Left cardiac atrium (tissue), 4 donors: ENCODE measurements at regions not wholly inside any gene's neighbourhood (a gene's known extent, or its start where the extent isn't known, plus 50 kb on each side); places are given as distances from the start of the nearest gene placed in this dataset.
"Not testable (repeated sequence)": the region's sequence is repeated elsewhere in the genome, so short reads cannot be mapped to it uniquely, and the experiment has no call there.

Experiments
- ATAC-seq, 2 donors: fragments of 200-7000 bp; cut with Tn5 transposase; one replicate each; pipeline ENCODE4 v1.9.1; 2020; ENCODE audit warnings: mild to moderate bottlenecking in 2 of 2, moderate library complexity in 2 of 2
- DNase-seq: peaks from one replicate; pipeline ENCODE4 v3.0.0-alpha.2; 2020
- intact Hi-C, 2 donors: fragments of 100-400 bp; cut with DNase I; formaldehyde crosslinking; loops; one replicate each; pipeline versions ENCODE4 v1.14.1 to v1.15.1; 2022 to 2023
- donor health status: DM: no; HTN: yes; CAD: no.
- donor health status: DM: no; HTN: yes; CAD: no; lungs with severe emphysema.
- donor health status: DM: yes; HTN: yes; CAD: no.
- donor health status: Dilated cardiomyopathy.

DNA sequence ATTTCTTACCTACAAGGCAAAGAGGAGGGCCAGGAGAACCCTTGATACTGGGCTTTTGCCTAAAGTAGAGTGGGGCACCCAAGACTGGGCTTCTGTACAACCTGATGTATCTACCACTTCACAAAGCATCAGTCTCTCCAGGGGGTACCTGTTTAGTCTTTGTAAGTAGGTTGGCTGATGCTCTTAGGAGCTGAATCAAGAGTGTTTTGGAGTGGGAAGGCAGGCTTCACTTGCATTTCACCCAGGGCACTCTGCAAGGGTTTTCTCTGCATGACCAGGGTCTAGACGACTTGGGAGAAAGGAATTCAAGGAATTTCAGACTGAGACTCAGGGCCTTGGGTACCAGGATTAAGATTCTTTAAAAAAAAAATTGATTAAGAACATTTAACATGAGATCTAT lies 361.5 kb downstream of the RFC3 start:
- DNase-seq (no peak), ATAC-seq (no peak)
- intact Hi-C loops: no loop called here

DNA sequence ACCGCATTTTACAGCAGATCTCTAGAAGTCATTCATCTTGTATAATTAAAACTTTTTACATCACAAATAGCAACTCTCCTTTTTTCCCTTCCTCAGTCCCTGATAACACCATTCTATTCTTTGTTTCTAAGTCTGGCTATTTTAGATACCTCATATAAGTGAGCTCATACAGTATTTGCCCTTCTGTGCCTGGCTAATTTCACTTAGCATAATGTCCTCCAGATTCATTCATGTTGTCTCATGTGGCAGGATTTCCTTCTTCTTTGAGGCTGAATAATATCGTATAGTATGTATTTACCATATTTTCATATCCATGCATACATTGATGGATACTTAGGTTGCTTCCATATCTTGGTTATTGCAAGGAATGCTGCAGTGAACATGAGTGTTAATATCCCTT lies 362.0 kb downstream of the RFC3 start:
- no peak for ATAC-seq
- no peak for DNase-seq
- intact Hi-C loops: no loop called here

DNA sequence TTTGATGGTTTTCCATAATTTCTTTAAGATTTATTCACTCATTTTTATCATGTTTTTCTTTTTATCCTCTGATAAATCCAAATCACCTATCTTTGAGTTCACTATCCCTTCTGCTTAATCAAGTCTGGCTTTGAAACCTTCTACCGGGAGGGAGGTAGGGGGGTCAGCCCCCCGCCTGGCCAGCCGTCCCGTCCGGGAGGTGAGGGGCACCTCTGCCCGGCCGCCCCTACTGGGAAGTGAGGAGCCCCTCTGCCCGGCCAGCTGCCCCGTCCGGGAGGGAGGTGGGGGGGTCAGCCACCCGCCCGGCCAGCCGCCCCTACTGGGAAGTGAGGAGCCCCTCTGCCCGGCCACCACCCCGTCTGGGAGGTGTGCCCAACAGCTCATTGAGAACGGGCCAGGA lies 363.3 kb downstream of the RFC3 start:
- ATAC-seq, intact Hi-C loops, DNase-seq: not testable (repeated sequence)

DNA sequence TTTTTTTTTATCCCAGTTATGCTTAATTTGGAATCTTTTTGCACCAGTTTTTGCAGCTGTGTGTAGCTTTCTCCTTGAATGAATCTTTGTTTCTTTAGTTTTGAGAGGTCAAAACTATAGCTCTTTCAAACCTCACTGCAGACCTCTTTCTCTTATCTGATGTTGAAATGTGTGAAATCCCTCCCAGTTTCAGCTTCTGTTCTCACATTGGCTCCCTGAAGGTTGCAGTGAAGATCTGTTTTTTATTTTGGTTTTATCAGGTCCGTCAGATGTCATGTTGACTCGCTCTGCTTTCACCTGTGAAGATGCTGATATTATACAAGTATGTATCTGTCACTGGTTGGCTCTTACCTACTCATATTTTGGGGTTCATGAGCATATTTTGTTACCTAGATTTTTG lies 372.0 kb downstream of the RFC3 start:
- DNase-seq: no peak
- intact Hi-C loops: no loop called here
- ATAC-seq: no peak

DNA sequence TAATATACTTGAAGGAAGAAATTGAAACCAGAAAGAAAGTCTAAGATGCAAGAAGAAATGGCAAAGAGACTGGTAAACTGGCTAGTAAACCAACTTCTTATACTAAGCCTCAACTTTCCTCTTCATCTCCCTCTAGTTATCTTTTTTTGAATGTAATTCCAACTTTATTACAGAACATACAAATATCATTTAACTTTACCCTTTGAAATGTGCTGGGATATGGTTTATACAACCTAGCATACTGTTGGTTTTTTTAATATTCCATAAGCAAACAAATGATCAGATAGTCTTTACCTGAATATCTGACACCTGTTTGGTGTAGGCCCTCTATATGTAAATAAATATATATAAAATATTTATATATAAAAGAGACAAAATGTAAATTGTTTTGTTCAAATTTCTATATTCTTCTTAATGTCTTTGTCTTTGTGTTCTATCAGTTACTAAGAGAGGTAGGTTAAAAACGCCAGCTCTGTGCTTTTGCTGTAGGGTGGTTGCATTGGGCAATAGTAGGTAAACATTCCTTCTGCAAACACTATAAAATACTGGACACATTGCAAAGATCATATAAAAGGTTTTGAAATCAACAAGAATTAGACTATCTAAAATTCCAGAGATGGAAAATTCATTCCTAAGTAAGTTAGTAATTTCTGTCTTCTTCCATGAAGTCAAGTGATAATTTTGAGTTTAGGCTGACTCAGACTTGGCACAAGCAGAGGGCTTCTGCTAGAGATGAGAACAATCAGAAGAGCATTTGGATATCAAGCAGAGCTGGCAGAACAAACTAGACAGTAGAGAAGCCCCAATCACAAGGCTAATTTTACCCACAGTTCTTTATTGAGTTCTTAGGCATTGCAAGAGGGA lies 383.3 kb downstream of the RFC3 start:
- peak; percentile 91 to 97 for ATAC-seq
- intact Hi-C loops: no loop called here
- DNase-seq: no peak

DNA sequence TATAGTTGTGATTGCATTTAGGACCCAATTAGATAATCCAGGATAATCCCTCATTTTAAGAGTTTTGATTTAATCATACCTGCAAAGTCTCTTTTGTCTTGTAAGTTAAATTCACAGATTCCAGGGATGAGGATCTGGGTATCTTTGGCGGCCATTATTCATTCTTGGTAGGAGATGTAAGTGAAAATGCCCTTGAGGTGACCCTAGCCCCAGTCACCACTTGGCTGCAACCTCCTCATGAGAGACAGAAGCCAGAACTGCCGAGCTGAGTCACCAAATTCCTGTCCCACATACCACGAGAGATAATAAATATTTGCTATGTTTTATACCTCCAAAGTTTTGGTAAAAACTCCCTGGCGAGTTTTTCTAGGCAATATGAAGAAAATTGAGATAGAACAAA lies 389.4 kb downstream of the RFC3 start:
- ATAC-seq (peak; percentile 89 to 97), DNase-seq (no peak)

DNA sequence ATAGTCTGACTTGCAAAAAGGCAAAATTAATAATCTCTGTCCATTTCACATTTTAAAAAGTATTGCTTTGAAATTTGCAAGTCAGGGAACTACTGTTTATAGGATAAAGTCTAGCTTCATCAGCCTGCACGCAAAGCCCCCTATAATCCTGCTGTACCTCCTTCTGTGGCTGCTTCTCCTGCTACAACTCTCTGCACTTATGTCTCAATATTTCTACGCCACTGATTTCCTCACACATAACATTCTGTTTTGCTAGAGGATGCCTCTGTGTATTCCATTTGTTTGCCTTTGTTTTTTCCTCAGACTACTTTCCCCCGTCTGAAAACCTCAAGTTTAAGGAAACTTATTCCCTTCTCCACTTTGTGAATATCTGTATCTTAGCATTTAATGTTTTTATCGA lies 389.9 kb downstream of the RFC3 start:
- DNase-seq (no peak), ATAC-seq (no peak)
- intact Hi-C loops: no loop called here

More for the DNA sequence above, 389.4 kb downstream of the RFC3 start:
- intact Hi-C loops: no loop called here

DNA sequence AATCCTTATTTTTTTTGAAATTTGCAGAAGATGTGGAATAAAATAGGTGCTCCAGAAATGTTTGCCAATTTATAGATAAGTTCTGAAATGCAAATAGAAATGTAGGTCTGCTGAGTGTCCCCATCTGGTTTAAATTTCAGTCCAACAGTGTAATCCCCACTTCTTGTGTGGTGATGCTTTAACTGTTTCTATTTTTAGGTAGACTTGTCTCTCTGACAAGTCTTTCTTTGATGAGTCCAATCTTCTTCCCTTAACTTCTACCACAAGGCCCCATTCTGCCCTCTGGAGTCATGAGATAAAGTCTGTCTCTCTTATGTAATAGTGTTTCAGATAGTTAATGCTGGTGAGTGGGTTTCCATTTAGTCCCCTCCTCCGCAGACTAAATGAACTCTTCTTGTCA lies 390.4 kb downstream of the RFC3 start:
- intact Hi-C loops: no loop called here
- DNase-seq (no peak), ATAC-seq (peak; percentile 62 to 69)

DNA sequence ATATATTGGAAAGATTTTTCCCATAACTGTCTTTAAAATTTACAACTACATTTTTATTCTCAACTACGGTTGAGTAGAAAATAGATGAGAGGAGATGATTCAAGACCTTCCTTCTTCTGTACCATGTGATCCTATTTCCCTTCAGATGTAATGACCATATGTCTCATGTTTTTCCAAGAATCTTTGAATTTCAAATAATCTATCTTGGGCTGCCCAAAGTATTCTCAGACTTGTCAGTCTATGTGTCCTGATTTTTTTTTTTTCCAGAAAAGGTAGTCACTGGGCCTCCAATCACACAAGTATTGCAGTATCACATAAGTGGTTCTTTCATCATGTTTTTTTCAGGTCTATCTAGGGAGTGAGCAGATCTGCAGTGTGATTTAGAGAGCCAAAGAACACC lies 392.4 kb downstream of the RFC3 start:
- no peak for DNase-seq
- ATAC-seq: no peak
- intact Hi-C loops: no loop called here

DNA sequence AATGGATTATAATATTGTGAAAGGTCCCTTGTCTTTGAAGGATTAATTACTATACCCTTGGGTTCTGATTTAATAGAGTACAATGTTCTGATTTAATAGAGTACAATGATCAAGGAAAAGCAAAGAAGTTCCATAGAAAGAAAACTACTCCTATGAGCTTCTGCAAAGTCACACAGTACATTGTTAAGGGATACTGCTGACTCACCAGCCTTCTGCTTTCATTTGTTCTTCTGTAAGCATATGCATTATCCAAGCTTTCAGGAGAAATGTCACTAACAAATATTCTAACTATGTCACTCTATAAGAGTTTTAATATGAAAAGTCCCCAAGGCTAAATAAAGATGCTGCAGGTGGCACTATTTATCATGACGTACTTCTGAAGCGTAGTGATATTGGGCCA lies 396.7 kb downstream of the RFC3 start:
- ATAC-seq (no peak), DNase-seq (no peak)
- intact Hi-C loops: no loop called here

DNA sequence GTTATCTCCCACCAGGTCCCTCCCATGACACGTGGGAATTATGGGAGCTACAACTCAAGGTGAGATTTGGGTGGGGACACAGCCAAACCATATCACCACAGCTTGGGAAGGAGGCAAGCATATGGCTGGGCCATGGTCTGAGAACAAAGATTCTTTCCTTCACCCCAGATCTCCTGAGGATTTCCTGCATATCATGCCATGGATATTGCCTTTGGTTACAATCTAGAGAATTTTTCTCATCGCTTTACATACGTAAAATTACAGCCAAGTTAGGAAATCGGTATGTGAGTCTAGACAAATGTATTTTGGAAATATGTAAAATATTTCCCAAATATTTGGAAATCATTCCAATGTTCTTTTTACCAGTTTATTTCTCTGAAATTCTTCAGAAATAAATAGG lies 398.3 kb downstream of the RFC3 start:
- DNase-seq: no peak
- no peak for ATAC-seq

DNA sequence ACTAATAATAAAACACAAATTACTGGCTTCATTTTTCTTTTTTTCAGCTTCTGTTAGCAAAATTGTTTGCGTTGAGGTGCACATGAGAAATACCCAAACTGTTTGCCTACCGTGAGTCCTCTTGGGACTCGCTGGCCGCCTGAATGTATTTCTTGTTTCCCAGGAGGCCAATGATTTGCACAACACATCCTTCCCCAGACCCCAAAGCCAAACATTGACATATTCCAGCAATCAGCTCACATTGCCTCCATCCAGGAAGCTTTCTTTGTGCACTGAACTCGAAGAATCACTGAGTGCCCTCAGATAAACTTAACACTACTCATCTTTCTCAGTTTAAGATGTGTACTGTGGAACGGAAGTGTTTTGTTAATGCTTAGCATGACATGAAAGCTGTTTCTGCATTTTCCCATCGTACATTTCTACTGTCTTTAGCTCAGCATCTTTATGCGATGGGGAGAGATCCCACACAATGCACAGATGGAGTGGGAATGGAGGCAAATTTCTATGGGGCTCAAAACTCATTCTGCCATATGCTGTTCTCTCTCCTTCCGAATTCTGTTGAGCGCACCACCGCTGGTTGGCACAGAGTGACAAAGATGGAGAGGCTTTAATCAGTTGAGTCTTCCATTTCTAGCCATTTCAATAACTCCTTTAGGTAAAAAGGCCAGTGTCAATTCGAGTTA lies 399.5 kb downstream of the RFC3 start:
- intact Hi-C loops: no loop called here
- ATAC-seq: no peak
- DNase-seq: no peak

More for the DNA sequence above, 398.3 kb downstream of the RFC3 start:
- intact Hi-C loops: no loop called here

DNA sequence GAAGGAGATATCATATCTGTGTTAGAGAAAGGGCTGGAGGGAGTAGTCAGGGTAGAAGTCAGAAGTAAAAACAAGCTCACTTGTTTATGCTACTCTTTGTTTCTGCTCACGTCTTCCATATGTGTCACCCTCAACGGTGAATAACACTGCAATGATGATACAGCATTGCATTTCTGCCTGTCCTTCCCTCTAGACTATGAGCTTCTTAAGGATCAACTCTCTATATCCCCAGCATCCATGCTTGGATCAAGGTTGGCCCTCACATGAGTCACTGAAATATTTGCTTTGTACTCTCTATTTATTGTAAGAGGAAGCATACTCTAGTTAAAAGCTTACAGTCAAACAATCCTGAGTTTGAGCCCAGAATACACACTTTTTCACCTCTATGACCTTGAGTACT lies 406.0 kb downstream of the RFC3 start:
- intact Hi-C loops: no loop called here
- ATAC-seq: no peak

DNA sequence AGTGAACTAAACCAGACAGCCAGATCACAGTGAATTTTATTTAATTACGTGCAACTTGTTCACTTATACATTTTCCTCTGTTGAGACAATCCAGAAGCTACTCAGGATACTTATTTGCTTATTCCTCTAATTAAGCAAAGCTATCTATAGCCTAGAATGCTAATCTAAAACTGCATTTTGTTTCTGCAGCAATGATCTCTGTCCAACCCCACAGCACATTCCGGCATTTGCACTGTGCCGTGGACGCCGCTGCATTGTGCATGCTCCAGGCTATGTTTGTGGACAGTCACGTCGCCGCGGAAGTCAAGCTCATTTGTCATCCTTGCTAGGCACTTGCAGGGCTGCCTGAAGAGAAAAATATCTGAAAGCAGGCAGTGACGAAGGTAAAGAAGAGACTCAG lies 406.9 kb downstream of the RFC3 start:
- intact Hi-C loops: no loop called here
- no peak for DNase-seq
- ATAC-seq: no peak

More for the DNA sequence above, 406.0 kb downstream of the RFC3 start:
- no peak for DNase-seq

DNA sequence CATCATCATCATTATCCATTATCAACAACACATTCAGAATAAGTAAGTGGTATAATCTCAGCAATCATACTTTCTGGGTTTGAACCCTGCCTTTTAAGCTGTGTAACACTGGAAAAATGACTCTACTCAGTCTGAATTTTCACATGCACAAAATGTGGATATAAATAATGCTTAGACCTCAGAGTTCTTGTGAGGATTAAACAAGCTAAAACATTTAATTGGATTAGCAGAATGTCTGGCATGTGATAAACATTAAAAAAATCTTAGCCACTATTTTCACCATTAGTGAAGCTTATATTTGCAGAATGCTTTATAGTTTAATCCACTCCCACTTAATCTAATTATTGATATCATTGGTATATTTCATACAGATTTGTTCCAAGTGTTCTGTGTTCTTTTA lies 412.3 kb downstream of the RFC3 start:
- DNase-seq (no peak), ATAC-seq (no peak)
- intact Hi-C loops: no loop called here

DNA sequence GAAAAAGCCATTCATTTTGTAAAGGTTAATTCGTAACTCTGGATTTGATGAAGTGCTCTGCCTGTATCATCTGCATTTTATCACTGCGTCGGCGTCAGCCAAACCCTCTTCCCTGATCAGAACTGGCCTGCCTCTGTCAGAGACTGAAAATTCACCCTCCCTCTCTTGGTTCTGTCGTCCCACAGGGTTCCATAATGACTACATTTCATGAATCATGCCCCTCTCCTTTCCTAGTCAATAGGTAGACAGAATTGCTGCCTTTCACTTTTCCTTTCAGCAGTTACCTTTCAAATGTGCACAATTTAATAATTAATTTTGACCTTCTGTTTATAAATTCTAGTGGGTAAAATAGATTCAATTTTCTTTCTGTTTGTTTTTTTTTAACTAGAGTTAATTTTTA lies 423.4 kb downstream of the RFC3 start:
- no peak for ATAC-seq
- no peak for DNase-seq
- intact Hi-C loops: no loop called here

DNA sequence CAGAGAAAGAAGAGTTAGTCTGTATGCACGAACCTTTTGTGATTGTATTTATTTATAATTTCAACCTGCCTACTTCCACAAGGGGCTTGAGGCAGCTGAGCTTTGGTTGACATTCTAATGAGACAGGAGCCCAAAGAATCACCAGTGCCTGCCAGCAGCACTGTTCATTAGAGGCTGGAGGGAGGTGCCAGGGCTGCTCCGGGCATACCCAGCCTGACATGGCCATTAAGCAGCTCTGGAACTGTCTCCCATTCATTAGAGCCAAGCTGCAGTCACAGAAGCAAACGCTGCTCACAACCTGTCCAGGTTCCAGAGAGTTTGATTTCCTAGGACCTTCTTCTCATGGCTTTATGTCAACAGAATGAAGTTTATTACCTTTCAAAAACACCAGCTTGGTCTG lies 425.5 kb downstream of the RFC3 start:
- intact Hi-C loops: no loop called here
- DNase-seq (no peak), ATAC-seq (peak; percentile 43 to 89)

DNA sequence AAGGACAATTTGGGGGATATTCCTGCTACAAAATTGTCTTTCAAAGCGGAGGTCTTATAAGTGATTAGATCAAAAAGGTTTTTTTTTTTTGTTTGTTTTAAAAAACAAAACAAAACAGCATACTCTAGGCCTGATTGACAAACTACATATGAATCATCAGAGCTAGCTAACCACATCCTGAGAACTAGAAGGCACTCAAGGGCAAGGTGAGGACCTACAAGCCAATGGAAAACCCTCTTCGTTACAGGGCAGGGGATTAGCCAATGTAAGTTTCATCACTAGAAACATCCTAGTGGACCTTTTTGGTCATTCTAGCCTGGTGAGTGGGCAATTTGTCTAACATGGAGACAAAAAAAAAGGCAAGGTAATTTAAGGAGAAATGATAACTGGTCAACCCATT lies 428.6 kb downstream of the RFC3 start:
- DNase-seq (no peak), ATAC-seq (no peak)
- intact Hi-C loops: no loop called here

DNA sequence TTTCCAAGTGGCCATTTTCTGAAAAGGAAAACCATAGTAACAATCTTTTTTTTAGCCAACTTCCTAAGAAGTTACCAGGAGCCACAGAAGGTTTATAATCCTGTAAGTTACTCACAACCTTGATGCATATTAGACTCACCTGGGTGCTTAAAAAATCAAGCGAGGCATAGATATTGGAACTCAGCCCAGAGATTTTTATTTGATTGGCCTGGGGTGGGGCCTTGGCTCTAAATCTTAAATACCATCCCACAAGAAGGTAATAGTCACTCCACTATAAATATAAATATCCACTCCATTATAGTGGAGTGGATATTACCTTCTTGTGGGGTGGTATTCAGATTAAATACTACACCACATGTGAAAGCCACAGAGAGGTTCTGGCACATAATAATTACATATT lies 429.6 kb downstream of the RFC3 start:
- intact Hi-C loops: no loop called here
- DNase-seq (no peak), ATAC-seq (no peak)

DNA sequence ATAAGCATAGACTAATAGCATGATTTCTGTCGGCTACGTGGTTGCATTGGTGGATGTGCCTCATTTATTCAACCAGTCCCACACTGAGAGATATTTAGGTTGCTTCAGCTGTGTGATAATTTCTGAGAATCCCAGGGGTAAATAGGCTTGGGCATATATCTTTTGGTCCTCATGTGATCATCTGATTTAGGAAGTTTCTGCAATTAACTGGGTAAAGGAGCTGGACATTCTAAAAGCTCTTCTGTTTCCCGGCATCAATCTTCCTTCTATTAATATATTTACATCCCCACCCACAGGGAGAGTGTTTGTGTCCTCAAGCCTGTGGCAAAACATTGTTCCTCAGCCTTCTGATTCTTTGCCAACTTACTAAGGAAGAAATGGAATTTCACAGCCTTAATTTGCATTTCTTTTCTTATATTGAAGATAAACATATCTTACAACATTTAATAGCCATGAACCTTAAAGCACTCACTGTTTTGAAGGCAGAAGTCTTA lies 431.6 kb downstream of the RFC3 start:
- ATAC-seq (no peak), DNase-seq (no peak)
- intact Hi-C loops: no loop called here
